CD14-positive monocyte (primary cell): ENCODE measurements at regions not wholly inside any gene's neighbourhood (a gene's known extent, or its start where the extent isn't known, plus 50 kb on each side); places are given as distances from the start of the nearest gene placed in this dataset.

ENCODE experiments used
- DNase-seq, 3 donors: peaks; one replicate each; pipeline ENCODE4 v3.0.0-alpha.2; 2011 to 2022
- H2AFZ ChIP-seq: 2 replicates; pipeline ENCODE4 v1.6.0; 2012; ENCODE audit warnings: mild to moderate bottlenecking, low read depth, low read length, inconsistent platforms; ENCODE audit not compliant: insufficient read depth, poor library complexity, severe bottlenecking
- H3K27ac ChIP-seq, 2 donors: 1 replicate in 1 of 2; 2 replicates in 1 of 2; pipeline ENCODE4 v1.5.1; 2012 to 2013; ENCODE audit warnings: low read length in 2 of 2, control low read depth in 1 of 2, inconsistent platforms in 1 of 2, low read depth in 1 of 2, mild to moderate bottlenecking in 1 of 2
- H3K27me3 ChIP-seq, 2 donors: one replicate each; pipeline versions ENCODE4 v1.6.0 to v1.6.1; 2011 to 2013; ENCODE audit warnings: low read length in 2 of 2; ENCODE audit not compliant: control insufficient read depth in 2 of 2, insufficient read depth in 2 of 2
- H3K36me3 ChIP-seq, 2 donors: replicated peaks in 1 of 2; 1 replicate in 1 of 2; 2 replicates in 1 of 2; pipeline versions ENCODE4 v1.5.1 to v1.6.1; 2012 to 2013; ENCODE audit warnings: low read length in 2 of 2, control low read depth in 1 of 2, inconsistent platforms in 1 of 2, mild to moderate bottlenecking in 1 of 2; ENCODE audit not compliant: insufficient read depth in 2 of 2, control insufficient read depth in 1 of 2
- H3K4me1 ChIP-seq, 2 donors: 1 replicate in 1 of 2; 2 replicates in 1 of 2; pipeline versions ENCODE4 v1.5.1 to v1.6.1; 2012 to 2013; ENCODE audit warnings: low read length in 2 of 2, control low read depth in 1 of 2, inconsistent platforms in 1 of 2, mild to moderate bottlenecking in 1 of 2, moderate library complexity in 1 of 2; ENCODE audit not compliant: insufficient read depth in 2 of 2, control insufficient read depth in 1 of 2
- H3K4me2 ChIP-seq: replicated peaks from 2 replicates; pipeline ENCODE3; 2012; ENCODE audit warnings: low read length, moderate library complexity, mild to moderate bottlenecking; ENCODE audit not compliant: poor library complexity, severe bottlenecking; ENCODE audit errors: extremely low read depth
- H3K4me3 ChIP-seq, 3 experiments: fragments of 200-600 bp in 1 of 3; sonication (generic) in 1 of 3; replicated peaks in 1 of 3; 1 replicate in 2 of 3; 2 replicates in 1 of 3; pipeline ENCODE4 v1.5.1; 2011 to 2013; ENCODE audit warnings: low read length in 3 of 3, mild to moderate bottlenecking in 3 of 3, control low read depth in 2 of 3, low read depth in 2 of 3, inconsistent platforms in 1 of 3, moderate library complexity in 1 of 3
- H3K79me2 ChIP-seq: 2 replicates; pipeline ENCODE4 v1.6.0; 2012; ENCODE audit warnings: mild to moderate bottlenecking, control low read depth, inconsistent platforms, low read length, moderate library complexity; ENCODE audit not compliant: insufficient read depth
- H3K9ac ChIP-seq: 2 replicates; pipeline ENCODE4 v1.6.0; 2017; ENCODE audit warnings: low read length, mild to moderate bottlenecking; ENCODE audit not compliant: insufficient read depth, poor library complexity, severe bottlenecking
- H3K9me3 ChIP-seq, 2 donors: replicated peaks in 1 of 2; 1 replicate in 1 of 2; 2 replicates in 1 of 2; pipeline versions ENCODE4 v1.5.1 to v1.6.1; 2012 to 2013; ENCODE audit warnings: low read length in 2 of 2, control low read depth in 1 of 2; ENCODE audit not compliant: control insufficient read depth in 1 of 2, insufficient read depth in 1 of 2
- H4K20me1 ChIP-seq: 2 replicates; pipeline ENCODE4 v1.6.0; 2012; ENCODE audit warnings: mild to moderate bottlenecking, low read length, control low read depth, moderate library complexity; ENCODE audit not compliant: insufficient read depth
- H3K27ac Mint-ChIP-seq, 7 donors: one replicate each; pipeline ENCODE4 v1.8.0; 2020; ENCODE audit warnings: mild to moderate bottlenecking in 7 of 7, mixed read lengths in 7 of 7, moderate library complexity in 6 of 7, inconsistent platforms in 2 of 7
- H3K27me3 Mint-ChIP-seq, 3 donors: one replicate each; pipeline ENCODE4 v1.8.0; 2021 to 2022; ENCODE audit warnings: low read depth in 3 of 3, mild to moderate bottlenecking in 3 of 3, mixed read lengths in 3 of 3, moderate library complexity in 3 of 3, inconsistent platforms in 1 of 3
- H3K36me3 Mint-ChIP-seq, 2 donors: one replicate each; pipeline ENCODE4 v1.8.0; 2020; ENCODE audit warnings: mixed read lengths in 2 of 2, inconsistent platforms in 1 of 2, mild to moderate bottlenecking in 1 of 2
- H3K4me1 Mint-ChIP-seq: one replicate; pipeline ENCODE4 v1.8.0; 2020; ENCODE audit warnings: mild to moderate bottlenecking, mixed read lengths
- H3K4me3 Mint-ChIP-seq, 2 donors: one replicate each; pipeline ENCODE4 v1.8.0; 2020; ENCODE audit warnings: mild to moderate bottlenecking in 2 of 2, mixed read lengths in 2 of 2, moderate library complexity in 1 of 2
- H3K9me3 Mint-ChIP-seq, 7 donors: one replicate each; pipeline ENCODE4 v1.8.0; 2020 to 2022; ENCODE audit warnings: mixed read lengths in 7 of 7, mild to moderate bottlenecking in 6 of 7, moderate library complexity in 6 of 7, inconsistent platforms in 2 of 7
- WGBS: methylation state at CpG from one replicate; pipeline ENCODE4 v1.1.5; 2013; ENCODE audit warnings: missing lambda C conversion rate; ENCODE audit not compliant: insufficient coverage; 5-methylcytosine and 5-hydroxymethylcytosine counted together
- intact Hi-C, 2 donors: fragments of 100-400 bp; cut with micrococcal nuclease; formaldehyde crosslinking; loops; one replicate each; pipeline versions ENCODE4 v1.15.0 to v1.15.1; 2023
- TF ChIP-seq, protein P1 (sequence below): fragments of 200-600 bp; IDR thresholded peaks from one replicate; pipeline ENCODE4 v1.8.0; 2022; ENCODE audit warnings: antibody characterized with exemption, mild to moderate bottlenecking

DNA sequence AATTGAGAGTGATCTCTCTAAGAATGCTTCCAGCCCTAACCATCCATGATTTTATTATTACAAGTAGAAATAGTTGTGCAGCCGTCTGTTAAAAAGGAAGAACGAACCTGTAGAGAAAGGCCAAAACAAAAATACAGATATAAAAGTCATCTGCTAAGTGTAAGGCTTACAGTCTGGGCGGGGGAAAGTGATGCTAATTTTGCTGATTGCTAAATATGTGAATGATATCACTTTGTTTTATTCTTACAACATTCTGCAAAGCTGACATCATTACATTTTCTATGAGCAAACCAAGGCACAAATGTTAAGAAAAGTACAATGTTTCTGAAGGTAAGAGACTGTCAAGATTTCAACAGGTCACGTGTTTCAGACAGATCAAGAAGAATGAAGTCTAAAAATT lies 101.5 kb upstream of the RAP1B start:
- Histone ChIP-seq H3K9ac (no peak overlapping the region), H3K27me3 (no peaks in the 10 kb centered on the region), H3K4me3 (no peak overlapping the region), H3K27ac (no peak overlapping the region), H3K4me1 (peaks cover 7 to 13% of the 10 kb centered on the region in 2 donors), H3K79me2 (no peaks in the 10 kb centered on the region), H3K4me2 (no peak overlapping the region), H2AFZ (no peak overlapping the region), H3K9me3 (no peaks in the 10 kb centered on the region), H3K36me3 (no peaks in the 10 kb centered on the region), H4K20me1 (no peaks in the 10 kb centered on the region)
- intact Hi-C loops = no loop called here
- peaks cover 0 to 6% (median 2%) of the 10 kb centered on the region in 7 donors for H3K9me3 Mint-ChIP-seq
- TF ChIP-seq, protein P1, sequence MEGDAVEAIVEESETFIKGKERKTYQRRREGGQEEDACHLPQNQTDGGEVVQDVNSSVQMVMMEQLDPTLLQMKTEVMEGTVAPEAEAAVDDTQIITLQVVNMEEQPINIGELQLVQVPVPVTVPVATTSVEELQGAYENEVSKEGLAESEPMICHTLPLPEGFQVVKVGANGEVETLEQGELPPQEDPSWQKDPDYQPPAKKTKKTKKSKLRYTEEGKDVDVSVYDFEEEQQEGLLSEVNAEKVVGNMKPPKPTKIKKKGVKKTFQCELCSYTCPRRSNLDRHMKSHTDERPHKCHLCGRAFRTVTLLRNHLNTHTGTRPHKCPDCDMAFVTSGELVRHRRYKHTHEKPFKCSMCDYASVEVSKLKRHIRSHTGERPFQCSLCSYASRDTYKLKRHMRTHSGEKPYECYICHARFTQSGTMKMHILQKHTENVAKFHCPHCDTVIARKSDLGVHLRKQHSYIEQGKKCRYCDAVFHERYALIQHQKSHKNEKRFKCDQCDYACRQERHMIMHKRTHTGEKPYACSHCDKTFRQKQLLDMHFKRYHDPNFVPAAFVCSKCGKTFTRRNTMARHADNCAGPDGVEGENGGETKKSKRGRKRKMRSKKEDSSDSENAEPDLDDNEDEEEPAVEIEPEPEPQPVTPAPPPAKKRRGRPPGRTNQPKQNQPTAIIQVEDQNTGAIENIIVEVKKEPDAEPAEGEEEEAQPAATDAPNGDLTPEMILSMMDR = no peak
- DNase-seq = no peak
- no peaks in the 10 kb centered on the region for H3K36me3 Mint-ChIP-seq
- H3K4me1 Mint-ChIP-seq = peaks cover 18% of the 10 kb centered on the region
- 100% methylated on average over 1 of the region's 4 CpGs for WGBS
- H3K4me3 Mint-ChIP-seq = no peak overlapping the region
- no peak overlapping the region for H3K27ac Mint-ChIP-seq
- no peaks in the 10 kb centered on the region for H3K27me3 Mint-ChIP-seq

DNA sequence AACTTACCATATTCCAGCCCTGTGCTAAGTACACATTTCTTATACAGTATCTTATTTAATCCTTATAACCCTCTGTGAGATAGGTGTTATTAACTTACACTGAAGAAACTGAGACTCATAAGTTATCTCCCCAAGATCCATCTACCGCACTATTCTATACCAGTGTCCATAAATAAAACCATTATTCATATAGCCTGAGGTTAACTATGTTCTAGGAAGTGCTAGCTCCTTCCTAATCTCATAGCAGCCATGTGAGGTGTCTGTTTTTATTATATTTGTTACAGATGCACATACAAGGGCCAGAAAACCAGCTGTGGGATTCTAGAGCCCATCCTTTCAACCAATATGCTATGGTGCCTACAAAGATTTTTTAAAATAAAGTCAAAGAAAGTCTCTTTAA lies 100.3 kb upstream of the RAP1B start:
- TF ChIP-seq, protein P1 = no peak
- no peaks in the 10 kb centered on the region for H3K36me3 Mint-ChIP-seq
- no peak overlapping the region for H3K27ac Mint-ChIP-seq
- Histone ChIP-seq H2AFZ (no peak overlapping the region), H3K9me3 (no peaks in the 10 kb centered on the region), H3K36me3 (no peaks in the 10 kb centered on the region), H3K4me1 (peaks cover 7 to 13% of the 10 kb centered on the region in 2 donors), H3K4me3 (no peak overlapping the region), H3K27ac (no peak overlapping the region), H4K20me1 (no peaks in the 10 kb centered on the region), H3K79me2 (no peaks in the 10 kb centered on the region), H3K9ac (no peak overlapping the region), H3K4me2 (no peak overlapping the region), H3K27me3 (no peaks in the 10 kb centered on the region)
- no CpG with 5 or more reads among the region's 1 CpG for WGBS
- intact Hi-C loops = no loop called here
- H3K27me3 Mint-ChIP-seq = no peaks in the 10 kb centered on the region
- DNase-seq = no peak
- no peak overlapping the region for H3K4me3 Mint-ChIP-seq
- H3K4me1 Mint-ChIP-seq = peaks cover 18% of the 10 kb centered on the region
- peaks cover 0 to 6% (median 2%) of the 10 kb centered on the region in 7 donors for H3K9me3 Mint-ChIP-seq
